HEK293 (cell line): ENCODE measurements at regions not wholly inside any gene's neighbourhood (a gene's known extent, or its start where the extent isn't known, plus 50 kb on each side); places are given as distances from the start of the nearest gene placed in this dataset.

ENCODE experiments used
- CTCF ChIA-PET: fragments of 350-600 bp; formaldehyde crosslinking; extraction: SDS; loops from one replicate; lab custom pipeline; 2021; ENCODE audit warnings: antibody characterized with exemption; lab: Yijun Ruan, JAX
- POLR2A ChIA-PET: fragments of 300-600 bp; formaldehyde crosslinking; extraction: SDS; loops from one replicate; lab custom pipeline; 2020; ENCODE audit warnings: antibody characterized with exemption, inconsistent platforms; lab: Yijun Ruan, JAX
- H3K27ac ChIP-seq: fragments of 200-500 bp; sonication (Bioruptor generic); 2 replicates; pipeline ENCODE4 v1.5.1; 2014; ENCODE audit warnings: low read depth, low read length, control low read depth, inconsistent platforms; ENCODE audit errors: extremely low read depth
- H3K36me3 ChIP-seq, 2 experiments: fragments of 200-500 bp in 1 of 2; sonication (Bioruptor generic) in 1 of 2; 1 replicate in 1 of 2; 2 replicates in 1 of 2; pipeline ENCODE4 v1.5.1; 2014 to 2017; ENCODE audit warnings: inconsistent platforms in 2 of 2, low read length in 2 of 2; ENCODE audit not compliant: control insufficient read depth in 2 of 2, insufficient read depth in 1 of 2
- H3K4me1 ChIP-seq: fragments of 200-500 bp; sonication (Bioruptor generic); 2 replicates; pipeline ENCODE4 v1.5.1; 2014; ENCODE audit warnings: mild to moderate bottlenecking, low read length, inconsistent platforms; ENCODE audit not compliant: control insufficient read depth, insufficient read depth
- H3K4me3 ChIP-seq: 2 replicates; pipeline ENCODE4 v1.5.1; 2011; ENCODE audit warnings: low read depth, mild to moderate bottlenecking, control low read depth, low read length, moderate library complexity
- H3K9me3 ChIP-seq: fragments of 200-500 bp; sonication (Bioruptor generic); 2 replicates; pipeline ENCODE4 v1.5.1; 2014; ENCODE audit warnings: low read depth, low read length, inconsistent platforms; ENCODE audit not compliant: control insufficient read depth, insufficient read depth
- ATF2 ChIP-seq: fragments of 450-650 bp; formaldehyde crosslinking; IDR thresholded peaks from 2 replicates; pipeline ENCODE4 v1.5.1; 2016; ENCODE audit warnings: missing biosample characterization, missing genetic modification characterization, low read depth
- BCL6B ChIP-seq: fragments of 450-650 bp; formaldehyde crosslinking; IDR thresholded peaks from 2 replicates; pipeline ENCODE4 v1.5.1; 2017; ENCODE audit warnings: missing biosample characterization, missing genetic modification characterization
- GLI4 ChIP-seq: fragments of 450-650 bp; formaldehyde crosslinking; IDR thresholded peaks from 2 replicates; pipeline ENCODE4 v1.5.1; 2016; ENCODE audit warnings: missing biosample characterization, missing genetic modification characterization
- PRDM2 ChIP-seq: fragments of 450-650 bp; formaldehyde crosslinking; IDR thresholded peaks from 2 replicates; pipeline ENCODE4 v1.5.1; 2016; ENCODE audit warnings: missing biosample characterization, missing genetic modification characterization, borderline replicate concordance
- SETDB1 ChIP-seq: IDR thresholded peaks from one replicate; pipeline ENCODE4 v1.6.1; 2017; ENCODE audit warnings: mild to moderate bottlenecking, low read length, moderate library complexity, mixed read lengths; ENCODE audit not compliant: insufficient read length
- SP7 ChIP-seq: fragments of 450-650 bp; formaldehyde crosslinking; IDR thresholded peaks from 2 replicates; pipeline ENCODE4 v1.5.1; 2016; ENCODE audit warnings: missing biosample characterization, missing genetic modification characterization
- ZNF274 ChIP-seq, 2 experiments: fragments of 200-500 bp in 1 of 2; fragments of 450-650 bp in 1 of 2; sonication (Bioruptor generic) in 1 of 2; formaldehyde crosslinking in 1 of 2; IDR thresholded peaks; 2 replicates each; pipeline versions ENCODE4 v1.5.1 to v1.6.1; 2014 to 2016; ENCODE audit warnings: borderline replicate concordance in 1 of 2, inconsistent platforms in 1 of 2, low read length in 1 of 2, missing biosample characterization in 1 of 2, missing genetic modification characterization in 1 of 2
- ZNF280C ChIP-seq: fragments of 450-650 bp; formaldehyde crosslinking; IDR thresholded peaks from 2 replicates; pipeline ENCODE4 v1.5.1; 2016; ENCODE audit warnings: missing biosample characterization, missing genetic modification characterization
- ZNF302 ChIP-seq: fragments of 450-650 bp; formaldehyde crosslinking; IDR thresholded peaks from 2 replicates; pipeline ENCODE4 v1.5.1; 2016; ENCODE audit warnings: missing biosample characterization, missing genetic modification characterization, low read depth
- ZNF394 ChIP-seq: fragments of 450-650 bp; formaldehyde crosslinking; IDR thresholded peaks from 2 replicates; pipeline ENCODE4 v1.5.1; 2016; ENCODE audit warnings: missing biosample characterization, missing genetic modification characterization, mild to moderate bottlenecking, moderate library complexity, borderline replicate concordance
- ZNF510 ChIP-seq: fragments of 450-650 bp; formaldehyde crosslinking; IDR thresholded peaks from 2 replicates; pipeline ENCODE4 v1.5.1; 2018; ENCODE audit warnings: mild to moderate bottlenecking, missing genetic modification characterization, missing biosample characterization; ENCODE audit not compliant: insufficient replicate concordance
- ZNF704 ChIP-seq: fragments of 450-650 bp; formaldehyde crosslinking; IDR thresholded peaks from 2 replicates; pipeline ENCODE4 v1.5.1; 2016; ENCODE audit warnings: missing biosample characterization, missing genetic modification characterization

- H3K4me3 ChIP-seq = no peak overlapping the region
- ChIA-PET CTCF (no interaction called here), POLR2A (no interaction called here)
- no peak overlapping the region for H3K27ac ChIP-seq
- H3K9me3 ChIP-seq = no peaks in the 10 kb centered on the region
- TF ChIP-seq BCL6B (tag by site-specific recombination) (no peak), ZNF274 (IDR thresholded peaks at IDR 0.05; ENCODE audit: low read length) (no peak), ZNF274 (tag by site-specific recombination; IDR thresholded peaks at IDR 0.05; ENCODE audit: borderline replicate concordance) (no peak), ZNF394 (tag by site-specific recombination) (no peak), ATF2 (no peak)
- no peaks in the 10 kb centered on the region for H3K36me3 ChIP-seq
- H3K4me1 ChIP-seq = no peaks in the 10 kb centered on the region
These were observed 248.8 kb downstream of the SAMD5 start for GRCh38 chr6:147757291-147757690.

- Histone ChIP-seq H3K27ac (no peak overlapping the region), H3K4me1 (no peaks in the 10 kb centered on the region), H3K4me3 (no peak overlapping the region), H3K36me3 (no peaks in the 10 kb centered on the region), H3K9me3 (no peaks in the 10 kb centered on the region)
- POLR2A ChIA-PET = no interaction called here
- CTCF ChIA-PET = no interaction called here
- TF ChIP-seq ZNF280C (no peak), SP7 (tag by site-specific recombination) (no peak), PRDM2 (tag by site-specific recombination) (no peak), ZNF302 (tag by site-specific recombination) (no peak), GLI4 (tag by site-specific recombination) (no peak), ZNF394 (tag by site-specific recombination) (no peak), ZNF704 (tag by site-specific recombination) (no peak), SETDB1 (no peak), ZNF510 (tag by site-specific recombination) (no peak)
These were observed 249.8 kb downstream of the SAMD5 start for GRCh38 chr6:147758303-147758702.
